ENCODE measurements at regions not wholly inside any gene's neighbourhood (a gene's known extent, or its start where the extent isn't known, plus 50 kb on each side); places are given as distances from the start of the nearest gene placed in this dataset.
A peak's percentile ranks its signal among the peaks of the same experiment; 100 is the strongest.
"Not testable (repeated sequence)": the region's sequence is repeated elsewhere in the genome, so short reads cannot be mapped to it uniquely, and the experiment has no call there.

GRCh38 chr2:216987252-216987821 is 127.5 kb upstream of the TNP1 start:
- no peak overlapping the region for H3K27ac ChIP-seq (ENCODE audit: low read depth in 2 of 2, low read length in 1 of 2)
- no peaks in the 10 kb centered on the region for H3K36me3 ChIP-seq (ENCODE audit: control insufficient read depth in 2 of 2, insufficient read depth in 2 of 2, low read length in 1 of 2)
- no peaks in the 10 kb centered on the region for H3K9me3 ChIP-seq (ENCODE audit: control insufficient read depth in 2 of 2, insufficient read depth in 1 of 2, low read depth in 1 of 2, low read length in 1 of 2)
- no peak overlapping the region for H3K4me3 ChIP-seq (ENCODE audit: low read depth in 1 of 2, low read length in 2 of 2)
- no peaks in the 10 kb centered on the region for H3K27me3 ChIP-seq (ENCODE audit: control insufficient read depth in 1 of 2, insufficient read depth in 2 of 2, low read length in 2 of 2)
- peaks cover 0 to 5% of the 10 kb centered on the region in 2 donors for H3K4me1 ChIP-seq (ENCODE audit: control insufficient read depth in 2 of 2, insufficient read depth in 2 of 2, low read length in 1 of 2)
- 59 to 72% methylated on average over 6 of the region's 6 CpGs for WGBS, 2 donors

- H3K9me3 ChIP-seq (ENCODE audit: control insufficient read depth in 2 of 2, insufficient read depth in 1 of 2, low read depth in 1 of 2, low read length in 1 of 2), result no peaks in the 10 kb centered on the region
- no peak overlapping the region for H3K27ac ChIP-seq (ENCODE audit: low read depth in 2 of 2, low read length in 1 of 2)
- no peaks in the 10 kb centered on the region for H3K27me3 ChIP-seq (ENCODE audit: control insufficient read depth in 1 of 2, insufficient read depth in 2 of 2, low read length in 2 of 2)
- peaks cover 0 to 5% of the 10 kb centered on the region in 2 donors for H3K4me1 ChIP-seq (ENCODE audit: control insufficient read depth in 2 of 2, insufficient read depth in 2 of 2, low read length in 1 of 2)
- H3K4me3 ChIP-seq (ENCODE audit: low read depth in 1 of 2, low read length in 2 of 2), result no peak overlapping the region
- H3K36me3 ChIP-seq (ENCODE audit: control insufficient read depth in 2 of 2, insufficient read depth in 2 of 2, low read length in 1 of 2), result no peaks in the 10 kb centered on the region
- 36 to 42% methylated on average over 13 of the region's 13 CpGs for WGBS, 2 donors
Observed at GRCh38 chr2:216985658-216986141, 125.8 kb upstream of the TNP1 start.

DNA sequence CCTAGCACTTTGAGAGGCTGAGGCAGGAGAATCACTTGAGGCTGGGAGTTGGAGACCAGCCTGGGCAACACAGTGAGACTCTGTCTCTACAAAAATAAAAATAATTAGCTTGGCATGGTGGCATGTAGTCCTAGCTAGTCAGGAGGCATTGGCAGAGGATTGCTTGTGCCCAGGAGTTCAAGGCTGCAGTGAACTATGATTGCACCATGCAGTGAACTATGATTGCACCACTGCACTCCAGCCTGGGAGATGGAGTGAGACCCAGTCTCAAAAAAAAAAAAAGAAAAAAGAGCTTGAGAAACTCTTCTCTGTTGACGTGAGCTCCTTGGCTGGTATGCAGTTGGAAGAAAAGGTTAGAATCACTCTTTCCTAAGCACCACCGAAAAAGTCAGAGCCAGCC is 125.1 kb upstream of the TNP1 start:
- H3K4me3 ChIP-seq (ENCODE audit: low read depth in 1 of 2, low read length in 2 of 2), result no peak overlapping the region
- no peak overlapping the region for H3K27ac ChIP-seq (ENCODE audit: low read depth in 2 of 2, low read length in 1 of 2)
- WGBS, 2 donors, result 59 to 78% methylated on average over 2 of the region's 2 CpGs
- H3K36me3 ChIP-seq (ENCODE audit: control insufficient read depth in 2 of 2, insufficient read depth in 2 of 2, low read length in 1 of 2), result no peaks in the 10 kb centered on the region
- H3K27me3 ChIP-seq (ENCODE audit: control insufficient read depth in 1 of 2, insufficient read depth in 2 of 2, low read length in 2 of 2), result no peaks in the 10 kb centered on the region
- H3K4me1 ChIP-seq (ENCODE audit: control insufficient read depth in 2 of 2, insufficient read depth in 2 of 2, low read length in 1 of 2), result peaks cover 0 to 5% of the 10 kb centered on the region in 2 donors
- no peaks in the 10 kb centered on the region for H3K9me3 ChIP-seq (ENCODE audit: control insufficient read depth in 2 of 2, insufficient read depth in 1 of 2, low read depth in 1 of 2, low read length in 1 of 2)

DNA sequence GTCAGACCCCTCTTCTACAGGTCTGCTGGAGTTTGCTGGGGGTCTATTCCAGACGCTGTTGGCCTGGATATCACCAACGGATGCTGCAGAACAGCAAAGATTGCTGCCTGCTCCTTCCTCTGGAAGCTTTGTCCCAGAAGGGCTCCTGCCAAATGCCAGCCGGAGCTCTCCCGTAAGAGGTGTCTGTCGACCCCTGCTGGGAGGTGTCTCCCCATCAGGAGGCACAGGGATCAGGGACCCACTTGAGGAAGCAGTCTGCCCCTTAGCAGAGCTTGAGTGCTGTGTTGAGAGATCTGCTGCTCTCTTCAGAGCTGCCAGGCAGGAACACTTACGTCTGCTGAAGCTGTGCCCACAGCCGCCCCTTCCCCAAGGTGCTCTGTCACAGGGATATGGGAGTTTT is 122.1 kb upstream of the TNP1 start:
- H3K4me1 ChIP-seq (ENCODE audit: control insufficient read depth in 2 of 2, insufficient read depth in 2 of 2, low read length in 1 of 2); H3K27ac ChIP-seq (ENCODE audit: low read depth in 2 of 2, low read length in 1 of 2); H3K27me3 ChIP-seq (ENCODE audit: control insufficient read depth in 1 of 2, insufficient read depth in 2 of 2, low read length in 2 of 2); H3K4me3 ChIP-seq (ENCODE audit: low read depth in 1 of 2, low read length in 2 of 2); H3K9me3 ChIP-seq (ENCODE audit: control insufficient read depth in 2 of 2, insufficient read depth in 1 of 2, low read depth in 1 of 2, low read length in 1 of 2); H3K36me3 ChIP-seq (ENCODE audit: control insufficient read depth in 2 of 2, insufficient read depth in 2 of 2, low read length in 1 of 2): not testable (repeated sequence)
- 77 to 88% methylated on average over 7 of the region's 7 CpGs for WGBS, 2 donors

DNA sequence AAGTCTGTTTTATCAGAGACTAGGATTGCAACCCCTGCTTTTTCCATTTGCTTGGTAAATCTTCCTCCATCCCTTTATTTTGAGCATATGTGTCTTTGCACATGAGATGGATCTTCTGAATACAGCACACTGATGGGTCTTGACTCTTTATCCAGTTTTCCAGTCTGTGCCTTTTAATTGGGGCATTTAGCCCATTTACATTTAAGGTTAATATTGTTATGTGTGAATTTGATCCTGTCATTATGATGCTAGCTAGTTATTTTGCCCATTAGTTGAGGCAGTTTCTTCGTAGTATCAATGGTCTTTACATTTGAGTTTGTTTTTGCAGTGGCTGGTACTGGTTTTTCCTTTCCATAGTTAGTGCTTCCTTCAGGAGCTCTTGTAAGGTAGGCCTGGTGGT is 120.6 kb upstream of the TNP1 start:
- H3K36me3 ChIP-seq (ENCODE audit: control insufficient read depth in 2 of 2, insufficient read depth in 2 of 2, low read length in 1 of 2); H3K4me1 ChIP-seq (ENCODE audit: control insufficient read depth in 2 of 2, insufficient read depth in 2 of 2, low read length in 1 of 2); H3K4me3 ChIP-seq (ENCODE audit: low read depth in 1 of 2, low read length in 2 of 2); H3K9me3 ChIP-seq (ENCODE audit: control insufficient read depth in 2 of 2, insufficient read depth in 1 of 2, low read depth in 1 of 2, low read length in 1 of 2); H3K27me3 ChIP-seq (ENCODE audit: control insufficient read depth in 1 of 2, insufficient read depth in 2 of 2, low read length in 2 of 2); H3K27ac ChIP-seq (ENCODE audit: low read depth in 2 of 2, low read length in 1 of 2): not testable (repeated sequence)
- WGBS, 2 donors, result 80 to 92% methylated on average over 1 of the region's 1 CpG

DNA sequence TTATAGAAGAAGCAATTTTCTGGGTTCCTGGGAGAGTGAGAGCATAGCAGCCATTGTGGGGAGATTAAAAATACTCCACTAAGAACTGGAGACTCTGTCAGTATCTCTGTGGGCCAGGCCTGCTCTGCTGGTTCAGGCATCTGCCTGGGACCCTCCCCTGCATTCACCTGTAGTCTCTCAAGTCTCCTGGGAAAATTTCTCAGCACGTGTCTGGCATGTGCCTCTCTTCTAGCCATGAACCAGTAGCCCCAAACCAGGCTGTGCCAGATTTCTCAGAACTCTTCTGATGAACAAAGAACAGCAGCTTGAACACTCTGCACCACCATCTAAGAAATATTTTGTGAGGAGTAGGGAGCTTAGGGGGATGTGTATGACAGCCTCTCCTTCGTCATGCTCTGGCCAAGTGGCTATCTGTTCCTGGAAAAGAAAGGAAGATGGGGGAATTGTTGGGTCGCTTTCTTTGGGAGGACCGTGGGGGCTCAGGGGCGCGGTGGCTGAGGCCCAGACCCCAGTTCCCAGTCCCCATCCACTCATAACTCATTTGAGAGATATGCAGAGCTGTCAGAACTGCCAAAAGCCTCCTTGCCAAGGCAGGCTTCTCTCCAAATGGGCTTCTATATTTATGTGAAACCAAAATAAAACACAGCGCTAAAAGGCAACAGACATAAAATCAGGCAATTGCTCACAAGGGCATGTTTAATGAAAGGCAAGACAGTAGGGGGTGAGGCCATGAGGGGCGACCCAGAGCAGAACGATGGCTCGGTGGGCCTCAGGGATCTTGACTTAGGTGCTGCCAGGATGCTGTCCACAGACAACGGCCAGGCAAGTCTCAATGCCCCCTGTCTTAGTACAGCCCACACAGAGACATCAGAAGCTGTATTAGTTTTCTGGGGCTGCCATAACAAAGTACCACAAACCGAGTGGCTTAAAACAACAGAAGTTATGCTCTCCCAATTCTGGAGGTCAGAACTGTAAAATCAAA is 114.7 kb upstream of the TNP1 start:
- WGBS, 2 donors, result 70 to 72% methylated on average over 12 of the region's 12 CpGs
- Histone ChIP-seq H3K4me3 (ENCODE audit: low read depth in 1 of 2, low read length in 2 of 2) (no peak overlapping the region), H3K9me3 (ENCODE audit: control insufficient read depth in 2 of 2, insufficient read depth in 1 of 2, low read depth in 1 of 2, low read length in 1 of 2) (peaks cover 0 to 2% of the 10 kb centered on the region in 2 donors), H3K27ac (ENCODE audit: low read depth in 2 of 2, low read length in 1 of 2) (peak overlapping the region in 1 of 2 donors; percentile 6), H3K4me1 (ENCODE audit: control insufficient read depth in 2 of 2, insufficient read depth in 2 of 2, low read length in 1 of 2) (peaks cover 0 to 4% of the 10 kb centered on the region in 2 donors), H3K36me3 (ENCODE audit: control insufficient read depth in 2 of 2, insufficient read depth in 2 of 2, low read length in 1 of 2) (no peaks in the 10 kb centered on the region), H3K27me3 (ENCODE audit: control insufficient read depth in 1 of 2, insufficient read depth in 2 of 2, low read length in 2 of 2) (no peaks in the 10 kb centered on the region)

- Histone ChIP-seq H3K27me3 (ENCODE audit: control insufficient read depth in 1 of 2, insufficient read depth in 2 of 2, low read length in 2 of 2) (no peaks in the 10 kb centered on the region), H3K4me3 (ENCODE audit: low read depth in 1 of 2, low read length in 2 of 2) (no peak overlapping the region), H3K4me1 (ENCODE audit: control insufficient read depth in 2 of 2, insufficient read depth in 2 of 2, low read length in 1 of 2) (peaks cover 0 to 4% of the 10 kb centered on the region in 2 donors), H3K9me3 (ENCODE audit: control insufficient read depth in 2 of 2, insufficient read depth in 1 of 2, low read depth in 1 of 2, low read length in 1 of 2) (peaks cover 0 to 2% of the 10 kb centered on the region in 2 donors), H3K36me3 (ENCODE audit: control insufficient read depth in 2 of 2, insufficient read depth in 2 of 2, low read length in 1 of 2) (no peaks in the 10 kb centered on the region), H3K27ac (ENCODE audit: low read depth in 2 of 2, low read length in 1 of 2) (peak overlapping the region in 1 of 2 donors; percentile 14)
- WGBS, 2 donors, result 82 to 84% methylated on average over 2 of the region's 2 CpGs
Observed at GRCh38 chr2:216971593-216971992, 111.7 kb upstream of the TNP1 start.

DNA sequence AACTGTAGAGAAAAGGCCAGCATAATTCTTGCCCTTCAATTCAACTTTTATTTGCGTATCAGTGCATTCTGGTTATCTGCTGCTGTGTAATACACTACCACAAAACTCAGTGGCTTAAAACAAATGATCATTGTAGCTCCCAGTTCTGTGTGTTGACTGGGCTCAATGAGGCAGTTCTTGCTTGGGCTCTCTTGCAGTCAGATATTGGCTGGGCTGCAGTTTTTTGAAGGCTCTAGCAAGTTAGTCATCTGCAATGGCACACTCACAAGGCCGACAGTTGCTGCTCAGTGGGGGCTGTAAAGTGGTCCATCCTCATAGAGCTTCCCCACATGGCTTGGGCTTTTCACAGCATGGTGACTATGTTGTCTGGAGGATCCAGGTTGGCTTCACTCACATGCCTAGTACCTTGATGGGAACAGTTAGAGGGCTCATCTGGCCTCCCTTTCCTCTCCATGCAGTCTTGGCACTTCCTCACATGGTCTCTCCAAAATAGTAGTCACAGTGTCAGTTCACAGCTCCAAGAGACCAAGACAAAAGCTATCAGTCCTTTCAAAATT is 110.6 kb upstream of the TNP1 start:
- 75 to 89% methylated on average over 2 of the region's 2 CpGs for WGBS, 2 donors
- no peaks in the 10 kb centered on the region for H3K36me3 ChIP-seq (ENCODE audit: control insufficient read depth in 2 of 2, insufficient read depth in 2 of 2, low read length in 1 of 2)
- H3K4me1 ChIP-seq (ENCODE audit: control insufficient read depth in 2 of 2, insufficient read depth in 2 of 2, low read length in 1 of 2), result peaks cover 0 to 4% of the 10 kb centered on the region in 2 donors
- peaks cover 0 to 2% of the 10 kb centered on the region in 2 donors for H3K9me3 ChIP-seq (ENCODE audit: control insufficient read depth in 2 of 2, insufficient read depth in 1 of 2, low read depth in 1 of 2, low read length in 1 of 2)
- H3K27ac ChIP-seq (ENCODE audit: low read depth in 2 of 2, low read length in 1 of 2), result no peak overlapping the region
- no peaks in the 10 kb centered on the region for H3K27me3 ChIP-seq (ENCODE audit: control insufficient read depth in 1 of 2, insufficient read depth in 2 of 2, low read length in 2 of 2)
- H3K4me3 ChIP-seq (ENCODE audit: low read depth in 1 of 2, low read length in 2 of 2), result no peak overlapping the region

DNA sequence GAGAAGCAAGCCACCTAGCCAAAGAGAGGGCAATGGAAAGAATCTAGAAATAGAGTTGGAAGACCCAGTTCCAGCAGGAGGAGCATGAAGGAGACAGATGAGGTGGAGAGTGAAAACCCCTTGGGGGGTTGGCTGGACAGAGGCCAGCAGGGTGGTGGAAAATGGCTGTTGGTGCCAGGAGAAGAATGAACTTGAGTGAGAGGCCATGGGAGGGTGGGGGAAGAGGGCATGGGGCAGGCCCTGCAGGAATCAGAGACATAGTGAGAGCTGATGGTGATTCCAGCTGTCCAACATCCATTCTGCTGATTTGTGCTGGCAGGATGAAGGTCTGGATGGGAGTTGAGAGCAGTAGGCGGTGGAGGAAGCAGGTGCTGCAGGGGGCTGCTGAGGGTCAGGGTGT is 108.0 kb upstream of the TNP1 start:
- Histone ChIP-seq H3K36me3 (ENCODE audit: control insufficient read depth in 2 of 2, insufficient read depth in 2 of 2, low read length in 1 of 2) (no peaks in the 10 kb centered on the region), H3K9me3 (ENCODE audit: control insufficient read depth in 2 of 2, insufficient read depth in 1 of 2, low read depth in 1 of 2, low read length in 1 of 2) (no peaks in the 10 kb centered on the region), H3K4me1 (ENCODE audit: control insufficient read depth in 2 of 2, insufficient read depth in 2 of 2, low read length in 1 of 2) (no peaks in the 10 kb centered on the region), H3K4me3 (ENCODE audit: low read depth in 1 of 2, low read length in 2 of 2) (no peak overlapping the region), H3K27me3 (ENCODE audit: control insufficient read depth in 1 of 2, insufficient read depth in 2 of 2, low read length in 2 of 2) (no peaks in the 10 kb centered on the region), H3K27ac (ENCODE audit: low read depth in 2 of 2, low read length in 1 of 2) (no peak overlapping the region)
- 85 to 93% methylated on average over 1 of the region's 1 CpG for WGBS, 2 donors
